H9 (cell line): ENCODE measurements at regions not wholly inside any gene's neighbourhood (a gene's known extent, or its start where the extent isn't known, plus 50 kb on each side); places are given as distances from the start of the nearest gene placed in this dataset.

Experiments
- DNase-seq: peaks from one replicate; pipeline ENCODE4 v3.0.0-alpha.2; 2017
- H2AFZ ChIP-seq: one replicate; pipeline ENCODE4 v1.6.1; 2013; ENCODE audit warnings: mild to moderate bottlenecking, low read length, control low read depth, moderate library complexity
- H2AK5ac ChIP-seq: 2 replicates; pipeline ENCODE4 v1.6.1; 2013; ENCODE audit warnings: low read length, control low read depth, mixed read lengths; ENCODE audit not compliant: insufficient read length
- H2BK120ac ChIP-seq: one replicate; pipeline ENCODE4 v1.6.1; 2013; ENCODE audit warnings: low read depth, mild to moderate bottlenecking, low read length, control low read depth, inconsistent platforms; ENCODE audit not compliant: poor library complexity, severe bottlenecking
- H2BK12ac ChIP-seq: 2 replicates; pipeline ENCODE4 v1.6.1; 2013; ENCODE audit warnings: low read length, control low read depth, mixed read lengths, low read depth; ENCODE audit not compliant: insufficient read length
- H2BK15ac ChIP-seq: 2 replicates; pipeline ENCODE4 v1.6.1; 2013; ENCODE audit warnings: low read depth, low read length, control low read depth
- H2BK20ac ChIP-seq: one replicate; pipeline ENCODE4 v1.6.1; 2013; ENCODE audit warnings: low read depth, mild to moderate bottlenecking, low read length, control low read depth, inconsistent platforms; ENCODE audit not compliant: poor library complexity, severe bottlenecking
- H2BK5ac ChIP-seq: 2 replicates; pipeline ENCODE4 v1.6.1; 2013; ENCODE audit warnings: low read length, control low read depth, mixed read lengths; ENCODE audit not compliant: insufficient read length
- H3K14ac ChIP-seq: 2 replicates; pipeline ENCODE4 v1.6.1; 2013; ENCODE audit warnings: low read length, control low read depth; ENCODE audit not compliant: insufficient read depth
- H3K18ac ChIP-seq: 2 replicates; pipeline ENCODE4 v1.6.1; 2013; ENCODE audit warnings: low read depth, mild to moderate bottlenecking, mixed read lengths, low read length, control low read depth; ENCODE audit not compliant: insufficient read length
- H3K23ac ChIP-seq: 2 replicates; pipeline ENCODE4 v1.6.1; 2013; ENCODE audit warnings: low read length, control low read depth, mixed read lengths, low read depth; ENCODE audit not compliant: insufficient read length
- H3K23me2 ChIP-seq: 2 replicates; pipeline ENCODE4 v1.6.1; 2013; ENCODE audit warnings: low read depth, mild to moderate bottlenecking, mixed read lengths, low read length, control low read depth; ENCODE audit not compliant: insufficient read length, poor library complexity, severe bottlenecking
- H3K27ac ChIP-seq: 2 replicates; pipeline ENCODE4 v1.5.1; 2013; ENCODE audit warnings: low read length, control low read depth, mixed read lengths, low read depth; ENCODE audit not compliant: insufficient read length
- H3K27me3 ChIP-seq: 2 replicates; pipeline ENCODE4 v1.6.1; 2013; ENCODE audit warnings: low read length, control low read depth, inconsistent platforms; ENCODE audit not compliant: insufficient read depth
- H3K4ac ChIP-seq: 2 replicates; pipeline ENCODE4 v1.6.1; 2013; ENCODE audit warnings: low read depth, mild to moderate bottlenecking, control low read depth, inconsistent platforms, low read length, moderate library complexity
- H3K4me1 ChIP-seq: 2 replicates; pipeline ENCODE4 v1.6.1; 2013; ENCODE audit warnings: low read length, control low read depth, inconsistent platforms; ENCODE audit not compliant: insufficient read depth
- H3K4me2 ChIP-seq: 2 replicates; pipeline ENCODE4 v1.6.1; 2013; ENCODE audit warnings: low read length, control low read depth, mixed read lengths; ENCODE audit not compliant: insufficient read length, insufficient read depth
- H3K56ac ChIP-seq: 2 replicates; pipeline ENCODE4 v1.6.1; 2013; ENCODE audit warnings: low read depth, mild to moderate bottlenecking, mixed read lengths, low read length, control low read depth; ENCODE audit not compliant: insufficient read length
- H3K79me1 ChIP-seq: 2 replicates; pipeline ENCODE4 v1.6.1; 2013; ENCODE audit warnings: low read depth, mild to moderate bottlenecking, moderate library complexity, low read length, control low read depth, inconsistent platforms; ENCODE audit not compliant: insufficient read depth, poor library complexity, severe bottlenecking
- H3K79me2 ChIP-seq: 2 replicates; pipeline ENCODE4 v1.6.1; 2013; ENCODE audit warnings: low read length, control low read depth, inconsistent platforms; ENCODE audit not compliant: insufficient read depth
- H3K9ac ChIP-seq: 2 replicates; pipeline ENCODE4 v1.6.1; 2013; ENCODE audit warnings: low read length, control low read depth, mixed read lengths; ENCODE audit not compliant: insufficient read length; ENCODE audit errors: extremely low read depth
- H3K9me3 ChIP-seq: one replicate; pipeline ENCODE4 v1.6.1; 2013; ENCODE audit warnings: low read depth, low read length, inconsistent platforms; ENCODE audit not compliant: control insufficient read depth
- H3T11ph ChIP-seq: one replicate; pipeline ENCODE4 v1.6.1; 2013; ENCODE audit warnings: mild to moderate bottlenecking, low read length, control low read depth, inconsistent platforms
- H4K20me1 ChIP-seq: one replicate; pipeline ENCODE4 v1.6.1; 2013; ENCODE audit not compliant: control insufficient read depth, insufficient read length, insufficient read depth
- H4K5ac ChIP-seq: 2 replicates; pipeline ENCODE4 v1.6.1; 2013; ENCODE audit warnings: low read depth, mild to moderate bottlenecking, mixed read lengths, low read length, control low read depth; ENCODE audit not compliant: insufficient read length
- H4K8ac ChIP-seq: replicated peaks from 2 replicates; pipeline ENCODE4 v1.6.1; 2013; ENCODE audit warnings: low read length, control low read depth, mixed read lengths, low read depth; ENCODE audit not compliant: insufficient read length
- H4K91ac ChIP-seq: 2 replicates; pipeline ENCODE4 v1.6.1; 2013; ENCODE audit warnings: low read depth, mild to moderate bottlenecking, moderate library complexity, mixed read lengths, low read length, control low read depth; ENCODE audit not compliant: insufficient read length
- H3K27ac Mint-ChIP-seq, 3 experiments: 2 replicates in 2 of 3; 3 replicates in 1 of 3; pipeline ENCODE4 v1.8.0; 2020 to 2021; ENCODE audit warnings: mixed read lengths in 3 of 3, mild to moderate bottlenecking in 1 of 3, moderate library complexity in 1 of 3
- H3K27me3 Mint-ChIP-seq: 2 replicates; pipeline ENCODE4 v1.8.0; 2021; ENCODE audit warnings: low read depth, mild to moderate bottlenecking, moderate library complexity, mixed read lengths
- H3K36me3 Mint-ChIP-seq, 3 experiments: 2 replicates in 2 of 3; 3 replicates in 1 of 3; pipeline ENCODE4 v1.8.0; 2020 to 2021; ENCODE audit warnings: low read depth in 3 of 3, mixed read lengths in 3 of 3; ENCODE audit not compliant: insufficient read depth in 1 of 3
- H3K4me1 Mint-ChIP-seq, 2 experiments: 2 replicates each; pipeline ENCODE4 v1.8.0; 2020; ENCODE audit warnings: mixed read lengths in 2 of 2
- H3K4me3 Mint-ChIP-seq, 2 experiments: 2 replicates in 1 of 2; 3 replicates in 1 of 2; pipeline ENCODE4 v1.8.0; 2020 to 2021; ENCODE audit warnings: mild to moderate bottlenecking in 2 of 2, mixed read lengths in 2 of 2, moderate library complexity in 1 of 2
- H3K9me3 Mint-ChIP-seq, 2 experiments: 2 replicates in 1 of 2; 3 replicates in 1 of 2; pipeline ENCODE4 v1.8.0; 2020; ENCODE audit warnings: mild to moderate bottlenecking in 2 of 2, mixed read lengths in 2 of 2, moderate library complexity in 1 of 2
- CTCF ChIP-seq: fragments of 200-600 bp; sonication (generic); conservative IDR thresholded peaks from 3 replicates; pipeline ENCODE4 v1.8.0; 2021; ENCODE audit warnings: antibody characterized with exemption, mild to moderate bottlenecking
- WGBS: extraction: QIAGEN DNeasy Blood & Tissue Kit; methylation state at CpG from one replicate; pipeline ENCODE4 v1.1.7; 2013; ENCODE audit warnings: missing lambda C conversion rate, low lambda C conversion rate, mixed read lengths; ENCODE audit not compliant: insufficient read length; ENCODE audit errors: extremely low coverage; 5-methylcytosine and 5-hydroxymethylcytosine counted together

- Mint-ChIP-seq H3K4me1 (peaks cover 34 to 42% of the 10 kb centered on the region in 2 experiments), H3K27ac (peak overlapping the region in 2 of 3 experiments; percentile 31 to 63; a peak in 3 of 7 replicates), H3K36me3 (no peaks in the 10 kb centered on the region; a peak in 1 of 7 replicates), H3K4me3 (peak overlapping the region; percentile 21 to 27; a peak in 3 of 5 replicates), H3K9me3 (no peaks in the 10 kb centered on the region), H3K27me3 (peaks cover 47% of the 10 kb centered on the region)
- Histone ChIP-seq H4K5ac (no peak overlapping the region), H2BK20ac (no peak overlapping the region), H4K91ac (no peak overlapping the region), H4K20me1 (no peaks in the 10 kb centered on the region), H3K4me1 (peaks cover 5% of the 10 kb centered on the region; the same call in 1 of the 2 replicates), H3K9me3 (no peaks in the 10 kb centered on the region), H3K23me2 (no peaks in the 10 kb centered on the region), H3K79me1 (no peaks in the 10 kb centered on the region), H3K4me2 (peak overlapping the region; percentile 4), H4K8ac (no peak overlapping the region), H3K9ac (no peak overlapping the region), H3K4ac (no peak overlapping the region), H3K18ac (no peak overlapping the region), H3K27me3 (no peaks in the 10 kb centered on the region), H3K27ac (no peak overlapping the region), H2BK15ac (no peak overlapping the region), H3K56ac (no peak overlapping the region), H3K23ac (no peak overlapping the region), H2BK5ac (no peak overlapping the region), H2AFZ (no peak overlapping the region), H3K14ac (no peak overlapping the region), H2AK5ac (no peak overlapping the region), H2BK12ac (no peak overlapping the region), H3K79me2 (no peaks in the 10 kb centered on the region), H3T11ph (no peak overlapping the region), H2BK120ac (no peak overlapping the region)
- no peak for TF ChIP-seq CTCF
- peak; percentile 35 for DNase-seq
- no CpG with 5 or more reads among the region's 5 CpGs for WGBS
These were observed 806.2 kb downstream of the GALC start for GRCh38 chr14:87186737-87187136.
